ENCODE measurements at regions not wholly inside any gene's neighbourhood (a gene's known extent, or its start where the extent isn't known, plus 50 kb on each side); places are given as distances from the start of the nearest gene placed in this dataset.

- no peak for FAIRE-seq
Measured at GRCh38 chr13:85742355-85742754, 56.9 kb downstream of the SLITRK6 start.

- FAIRE-seq = no peak
Measured at GRCh38 chr13:85741017-85741416, 58.2 kb downstream of the SLITRK6 start.

GRCh38 chr13:85738696-85739320, 60.4 kb downstream of the SLITRK6 start:
- no peak for FAIRE-seq

GRCh38 chr13:85737952-85738351, 61.3 kb downstream of the SLITRK6 start:
- FAIRE-seq = no peak

GRCh38 chr13:85729296-85729695, 69.9 kb downstream of the SLITRK6 start:
- no peak for FAIRE-seq

- FAIRE-seq = no peak
Measured at GRCh38 chr13:85728811-85729210, 70.4 kb downstream of the SLITRK6 start.

- no peak for FAIRE-seq
Measured at GRCh38 chr13:85725433-85725832, 73.8 kb downstream of the SLITRK6 start.

- FAIRE-seq = no peak
Measured at GRCh38 chr13:85724546-85725432, 74.4 kb downstream of the SLITRK6 start.

- FAIRE-seq = no peak
Measured at GRCh38 chr13:85719749-85720148, 79.5 kb downstream of the SLITRK6 start.

- no peak for FAIRE-seq
Measured at GRCh38 chr13:85717921-85718320, 81.3 kb downstream of the SLITRK6 start.

GRCh38 chr13:85710545-85710944, 88.7 kb downstream of the SLITRK6 start:
- no peak for FAIRE-seq

GRCh38 chr13:85709721-85710120, 89.5 kb downstream of the SLITRK6 start:
- FAIRE-seq = no peak

GRCh38 chr13:85709072-85709471, 90.1 kb downstream of the SLITRK6 start:
- FAIRE-seq = no peak

GRCh38 chr13:85700906-85701305, 98.3 kb downstream of the SLITRK6 start:
- no peak for FAIRE-seq

GRCh38 chr13:85698256-85698655, 101.0 kb downstream of the SLITRK6 start:
- no peak for FAIRE-seq

- no peak for FAIRE-seq
Measured at GRCh38 chr13:85694992-85695391, 104.2 kb downstream of the SLITRK6 start.

GRCh38 chr13:85693889-85694511, 105.2 kb downstream of the SLITRK6 start:
- FAIRE-seq = no peak

- no peak for FAIRE-seq
Measured at GRCh38 chr13:85690368-85690767, 108.9 kb downstream of the SLITRK6 start.

GRCh38 chr13:85685436-85685835, 113.8 kb downstream of the SLITRK6 start:
- FAIRE-seq = no peak

GRCh38 chr13:85675151-85675907, 123.9 kb downstream of the SLITRK6 start:
- no peak for FAIRE-seq

GRCh38 chr13:85671336-85671735, 127.9 kb downstream of the SLITRK6 start:
- FAIRE-seq = no peak

GRCh38 chr13:85666356-85666755, 132.9 kb downstream of the SLITRK6 start:
- no peak for FAIRE-seq

- FAIRE-seq = no peak
Measured at GRCh38 chr13:85665286-85665685, 133.9 kb downstream of the SLITRK6 start.

All from TTC549 (cell line).